GM23248 (cell line): ENCODE measurements at regions not wholly inside any gene's neighbourhood (a gene's known extent, or its start where the extent isn't known, plus 50 kb on each side); places are given as distances from the start of the nearest gene placed in this dataset.

ENCODE experiments used
- EZH2 ChIP-seq: fragments of 200-600 bp; sonication (generic); IDR thresholded peaks from 2 replicates; pipeline ENCODE4 v1.6.1; 2018; ENCODE audit warnings: antibody characterized with exemption, mild to moderate bottlenecking; ENCODE audit not compliant: insufficient read depth, poor library complexity, severe bottlenecking
- EZH2phosphoT487 ChIP-seq: fragments of 200-600 bp; sonication (generic); IDR thresholded peaks from 2 replicates; pipeline ENCODE4 v1.6.1; 2018; ENCODE audit warnings: antibody characterized with exemption, moderate library complexity, mild to moderate bottlenecking, low read depth; ENCODE audit not compliant: insufficient read depth

DNA sequence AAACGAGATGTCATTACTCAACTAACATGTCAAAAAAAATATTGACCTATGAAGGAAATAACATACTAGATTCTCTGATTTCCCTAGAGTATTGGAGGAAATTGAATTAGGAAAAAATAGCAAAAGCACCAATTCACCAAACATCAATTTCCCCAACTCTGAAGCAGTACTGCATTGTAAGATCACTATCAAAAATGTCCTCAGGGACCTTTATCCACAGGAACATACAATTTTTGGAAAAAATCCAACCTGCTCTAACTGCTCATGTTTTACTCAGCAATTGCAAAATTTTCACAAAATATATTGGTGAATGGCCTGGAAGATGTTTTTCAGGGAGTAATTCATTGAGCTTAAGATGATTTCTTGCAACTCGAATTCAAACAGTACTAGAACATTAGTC, 239.0 kb upstream of the GIMD1 start:
- TF ChIP-seq EZH2 (no peak), EZH2phosphoT487 (no peak)
